ENCODE measurements at regions not wholly inside any gene's neighbourhood (a gene's known extent, or its start where the extent isn't known, plus 50 kb on each side); places are given as distances from the start of the nearest gene placed in this dataset.

GRCh38 chr2:19078709-19079108 is 279.7 kb downstream of the OSR1 start:
- no peak for ATAC-seq
- no peak for DNase-seq
- H3K36me3 ChIP-seq = no peaks in the 10 kb centered on the region

GRCh38 chr2:19073522-19073921 is 284.9 kb downstream of the OSR1 start:
- Histone ChIP-seq H3K36me3 (no peaks in the 10 kb centered on the region), H3K27me3 (no peaks in the 10 kb centered on the region), H3K4me3 (no peak overlapping the region), H3K9me3 (no peaks in the 10 kb centered on the region), H3K27ac (no peak overlapping the region), H3K4me1 (peaks cover 0 to 3% (median 0%) of the 10 kb centered on the region in 9 donors)
- no peak for DNase-seq
- TF ChIP-seq CTCF (IDR thresholded peaks at IDR 0.05) = no peak
- peak in 4 of 8 donors; percentile 25 to 44 (median 34) for ATAC-seq
- intact Hi-C loops (cut with DNase I) = no loop called here
- WGBS, 2 donors = 87 to 92% methylated on average over 4 of the region's 4 CpGs

More at GRCh38 chr2:19078709-19079108, 279.7 kb downstream of the OSR1 start:
- TF ChIP-seq CTCF (IDR thresholded peaks at IDR 0.05) = no peak
- Histone ChIP-seq H3K27ac (no peak overlapping the region), H3K9me3 (no peaks in the 10 kb centered on the region), H3K4me3 (no peak overlapping the region), H3K27me3 (no peaks in the 10 kb centered on the region), H3K4me1 (no peaks in the 10 kb centered on the region)
- intact Hi-C loops (cut with DNase I) = no loop called here

DNA sequence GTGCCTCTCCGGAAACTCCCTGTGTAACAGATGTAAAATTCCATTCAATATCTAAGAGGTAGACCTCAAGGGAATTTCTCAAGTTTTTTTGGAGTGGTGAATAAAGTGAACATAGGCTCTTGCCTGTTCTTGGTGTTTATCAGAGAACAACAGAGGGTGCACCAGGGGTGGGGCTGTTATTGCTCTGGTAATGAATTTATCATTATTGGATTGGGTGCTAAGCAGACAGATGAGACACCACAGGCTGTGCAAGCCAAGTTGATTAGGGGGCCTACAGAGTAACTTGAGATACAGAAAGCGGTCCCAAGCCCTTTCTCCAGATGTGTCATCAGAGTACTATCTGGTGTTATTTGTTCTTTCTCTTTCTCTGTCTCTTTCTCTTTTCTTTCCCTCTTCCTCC is 286.3 kb downstream of the OSR1 start:
- intact Hi-C loops (cut with DNase I) = no loop called here
- Histone ChIP-seq H3K36me3 (no peaks in the 10 kb centered on the region), H3K4me1 (peaks cover 0 to 3% (median 0%) of the 10 kb centered on the region in 9 donors), H3K4me3 (no peak overlapping the region), H3K9me3 (no peaks in the 10 kb centered on the region), H3K27ac (peak overlapping the region in 1 of 10 donors; percentile 13), H3K27me3 (no peaks in the 10 kb centered on the region)
- ATAC-seq = peak in 1 of 8 donors; percentile 31
- 82 to 87% methylated on average over 2 of the region's 2 CpGs for WGBS, 2 donors
- DNase-seq = no peak
- no peak for TF ChIP-seq CTCF (IDR thresholded peaks at IDR 0.05)

DNA sequence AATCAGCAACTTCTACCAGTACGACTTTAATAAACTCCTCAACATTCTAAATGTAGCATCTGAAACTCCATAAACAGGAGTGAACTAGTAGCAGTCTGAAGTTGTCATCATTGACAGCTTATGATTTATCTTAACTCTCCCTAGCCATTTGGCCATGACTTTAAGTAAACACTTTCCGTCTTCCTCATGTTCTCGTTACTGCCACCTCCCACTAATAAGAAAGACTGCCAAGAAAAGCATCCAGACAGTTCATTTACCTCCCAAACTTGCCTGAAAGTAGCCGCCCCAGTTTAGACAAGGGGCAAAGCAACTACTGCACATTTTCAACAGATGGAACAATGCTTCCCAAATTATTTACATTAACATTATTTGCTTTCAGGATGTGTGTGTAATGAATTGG is 287.5 kb downstream of the OSR1 start:
- no peaks in the 10 kb centered on the region for H3K9me3 ChIP-seq
- 52 to 61% methylated on average over 4 of the region's 4 CpGs for WGBS, 2 donors
- TF ChIP-seq CTCF (IDR thresholded peaks at IDR 0.05) = no peak
- ATAC-seq (peak in 2 of 8 donors; percentile 42 to 59), DNase-seq (no peak)
- H3K36me3 ChIP-seq = no peaks in the 10 kb centered on the region
- peaks cover 0 to 3% (median 0%) of the 10 kb centered on the region in 9 donors for H3K4me1 ChIP-seq
- H3K27ac ChIP-seq = no peak overlapping the region
- intact Hi-C loops (cut with DNase I) = no loop called here
- no peaks in the 10 kb centered on the region for H3K27me3 ChIP-seq
- H3K4me3 ChIP-seq = no peak overlapping the region

Measured in heart right ventricle (tissue), 16 donors.